ENCODE measurements at regions not wholly inside any gene's neighbourhood (a gene's known extent, or its start where the extent isn't known, plus 50 kb on each side); places are given as distances from the start of the nearest gene placed in this dataset.

DNA sequence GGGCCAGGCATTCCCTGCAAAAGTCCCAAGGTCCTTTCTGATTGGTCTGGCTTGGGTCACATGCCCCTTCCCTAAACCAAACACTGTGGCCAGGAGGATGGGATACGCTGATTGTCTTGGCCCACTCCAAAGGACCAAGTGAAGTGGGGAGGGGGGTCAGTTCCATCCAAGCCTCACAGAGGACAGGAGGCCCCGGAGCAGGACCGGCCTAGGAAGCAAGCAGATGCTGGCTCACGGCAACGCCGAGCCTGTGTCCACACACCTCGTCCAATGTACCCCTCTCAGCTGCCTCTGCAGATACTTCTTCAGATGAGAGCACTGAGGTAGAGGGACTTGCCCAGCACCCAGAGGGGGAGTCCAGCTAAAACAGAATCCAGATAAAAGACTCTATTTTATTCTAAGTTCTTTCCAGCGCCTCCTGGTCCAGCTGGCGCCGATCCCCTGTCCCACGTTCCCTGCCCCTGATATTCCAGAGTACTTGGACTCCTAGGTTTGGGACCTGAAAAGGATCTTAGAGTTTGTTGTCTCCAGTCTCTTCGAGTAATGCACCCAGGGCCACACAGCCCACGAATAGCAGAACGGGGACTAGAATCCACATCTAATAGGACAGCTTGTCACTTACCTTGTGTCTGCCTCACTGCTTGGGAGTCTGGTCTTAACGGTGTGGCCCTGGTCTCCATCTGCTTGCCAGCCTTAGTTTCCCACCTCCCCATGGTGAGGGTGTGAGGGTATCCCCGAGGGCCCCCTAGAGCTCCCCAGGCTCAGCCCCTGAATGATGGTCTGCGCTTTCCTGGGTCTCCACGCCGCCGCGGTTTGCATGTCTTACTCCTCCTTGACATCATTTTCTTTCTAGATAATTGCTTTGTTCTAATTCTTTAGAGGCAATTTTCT lies 72.4 kb upstream of the UNC5A start:
- peak overlapping the region; percentile 55 for H3K27ac ChIP-seq (ENCODE audit: low read length)
- TF ChIP-seq, protein P1, sequence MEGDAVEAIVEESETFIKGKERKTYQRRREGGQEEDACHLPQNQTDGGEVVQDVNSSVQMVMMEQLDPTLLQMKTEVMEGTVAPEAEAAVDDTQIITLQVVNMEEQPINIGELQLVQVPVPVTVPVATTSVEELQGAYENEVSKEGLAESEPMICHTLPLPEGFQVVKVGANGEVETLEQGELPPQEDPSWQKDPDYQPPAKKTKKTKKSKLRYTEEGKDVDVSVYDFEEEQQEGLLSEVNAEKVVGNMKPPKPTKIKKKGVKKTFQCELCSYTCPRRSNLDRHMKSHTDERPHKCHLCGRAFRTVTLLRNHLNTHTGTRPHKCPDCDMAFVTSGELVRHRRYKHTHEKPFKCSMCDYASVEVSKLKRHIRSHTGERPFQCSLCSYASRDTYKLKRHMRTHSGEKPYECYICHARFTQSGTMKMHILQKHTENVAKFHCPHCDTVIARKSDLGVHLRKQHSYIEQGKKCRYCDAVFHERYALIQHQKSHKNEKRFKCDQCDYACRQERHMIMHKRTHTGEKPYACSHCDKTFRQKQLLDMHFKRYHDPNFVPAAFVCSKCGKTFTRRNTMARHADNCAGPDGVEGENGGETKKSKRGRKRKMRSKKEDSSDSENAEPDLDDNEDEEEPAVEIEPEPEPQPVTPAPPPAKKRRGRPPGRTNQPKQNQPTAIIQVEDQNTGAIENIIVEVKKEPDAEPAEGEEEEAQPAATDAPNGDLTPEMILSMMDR (IDR thresholded peaks at IDR 0.05; ENCODE audit: poor library complexity, severe bottlenecking): no peak
- TF ChIP-seq SMC3 (conservative IDR thresholded peaks at IDR 0.05; ENCODE audit: poor library complexity) (no peak), POLR2AphosphoS5 (IDR thresholded peaks at IDR 0.05) (no peak), MXI1 (conservative IDR thresholded peaks at IDR 0.05; ENCODE audit: poor library complexity, severe bottlenecking) (no peak), EZH2 (IDR thresholded peaks at IDR 0.05; ENCODE audit: borderline replicate concordance, insufficient read depth, low read length, poor library complexity, severe bottlenecking) (no peak), TAF1 (IDR thresholded peaks at IDR 0.05; ENCODE audit: low read depth) (no peak)
- TF ChIP-seq, protein P2, sequence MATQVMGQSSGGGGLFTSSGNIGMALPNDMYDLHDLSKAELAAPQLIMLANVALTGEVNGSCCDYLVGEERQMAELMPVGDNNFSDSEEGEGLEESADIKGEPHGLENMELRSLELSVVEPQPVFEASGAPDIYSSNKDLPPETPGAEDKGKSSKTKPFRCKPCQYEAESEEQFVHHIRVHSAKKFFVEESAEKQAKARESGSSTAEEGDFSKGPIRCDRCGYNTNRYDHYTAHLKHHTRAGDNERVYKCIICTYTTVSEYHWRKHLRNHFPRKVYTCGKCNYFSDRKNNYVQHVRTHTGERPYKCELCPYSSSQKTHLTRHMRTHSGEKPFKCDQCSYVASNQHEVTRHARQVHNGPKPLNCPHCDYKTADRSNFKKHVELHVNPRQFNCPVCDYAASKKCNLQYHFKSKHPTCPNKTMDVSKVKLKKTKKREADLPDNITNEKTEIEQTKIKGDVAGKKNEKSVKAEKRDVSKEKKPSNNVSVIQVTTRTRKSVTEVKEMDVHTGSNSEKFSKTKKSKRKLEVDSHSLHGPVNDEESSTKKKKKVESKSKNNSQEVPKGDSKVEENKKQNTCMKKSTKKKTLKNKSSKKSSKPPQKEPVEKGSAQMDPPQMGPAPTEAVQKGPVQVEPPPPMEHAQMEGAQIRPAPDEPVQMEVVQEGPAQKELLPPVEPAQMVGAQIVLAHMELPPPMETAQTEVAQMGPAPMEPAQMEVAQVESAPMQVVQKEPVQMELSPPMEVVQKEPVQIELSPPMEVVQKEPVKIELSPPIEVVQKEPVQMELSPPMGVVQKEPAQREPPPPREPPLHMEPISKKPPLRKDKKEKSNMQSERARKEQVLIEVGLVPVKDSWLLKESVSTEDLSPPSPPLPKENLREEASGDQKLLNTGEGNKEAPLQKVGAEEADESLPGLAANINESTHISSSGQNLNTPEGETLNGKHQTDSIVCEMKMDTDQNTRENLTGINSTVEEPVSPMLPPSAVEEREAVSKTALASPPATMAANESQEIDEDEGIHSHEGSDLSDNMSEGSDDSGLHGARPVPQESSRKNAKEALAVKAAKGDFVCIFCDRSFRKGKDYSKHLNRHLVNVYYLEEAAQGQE (IDR thresholded peaks at IDR 0.05; ENCODE audit: borderline replicate concordance): no peak
- H3K79me2 ChIP-seq (replicated peaks; ENCODE audit: insufficient read depth, low read length): no peaks in the 10 kb centered on the region
- no peak overlapping the region for H2AFZ ChIP-seq (ENCODE audit: low read depth, low read length)
- H4K20me1 ChIP-seq (ENCODE audit: insufficient read depth): no peaks in the 10 kb centered on the region
- no peaks in the 10 kb centered on the region for H3K9me3 ChIP-seq (ENCODE audit: low read length)
- no peaks in the 10 kb centered on the region for H3K36me3 ChIP-seq (ENCODE audit: insufficient read depth, low read length)
- H3K9ac ChIP-seq (ENCODE audit: low read length): peak overlapping the region; percentile 22
- no peaks in the 10 kb centered on the region for H3F3A ChIP-seq (ENCODE audit: insufficient read depth, low read length, poor library complexity, severe bottlenecking)
- no peak overlapping the region for H3K4me3 ChIP-seq (ENCODE audit: low read length)
- H3K27me3 ChIP-seq (ENCODE audit: insufficient read depth, low read depth, low read length): no peaks in the 10 kb centered on the region
- H3K9me2 ChIP-seq (ENCODE audit: insufficient read depth, low read length): no peaks in the 10 kb centered on the region
- H3K4me2 ChIP-seq (ENCODE audit: low read length): no peak overlapping the region

DNA sequence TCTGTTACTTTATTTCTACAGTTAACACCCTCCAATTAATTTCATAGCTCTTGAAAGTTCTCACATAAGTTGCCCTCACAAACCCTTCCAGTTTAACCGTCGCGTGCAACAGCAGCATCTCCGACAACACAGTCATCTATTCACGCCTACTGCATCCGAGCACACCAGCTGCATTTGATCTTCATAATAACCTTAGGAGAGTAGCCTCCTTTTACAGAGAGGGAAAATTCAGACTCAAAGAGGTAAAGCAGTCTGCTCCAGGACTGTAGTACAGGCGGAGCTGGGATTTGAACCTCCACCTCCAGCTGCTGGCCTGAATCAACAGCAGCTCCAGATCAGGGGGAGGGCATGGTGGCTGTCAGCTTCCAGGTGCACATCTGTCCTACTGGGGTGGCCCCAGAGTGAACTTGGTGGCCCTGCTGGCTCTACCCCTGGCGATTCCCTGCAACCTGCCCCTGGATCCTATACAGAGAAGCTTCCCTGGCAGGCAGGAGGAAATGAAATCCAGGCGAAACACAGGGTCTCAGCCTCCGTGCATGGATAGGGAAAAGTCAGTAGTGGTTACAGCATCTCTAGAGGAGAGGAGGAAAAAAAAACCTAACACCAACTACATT lies 71.6 kb upstream of the UNC5A start:
- Histone ChIP-seq H3K27ac (ENCODE audit: low read length) (peak overlapping the region; percentile 55), H3K4me2 (ENCODE audit: low read length) (no peak overlapping the region)

More for the DNA sequence above, 71.6 kb upstream of the UNC5A start:
- peak overlapping the region; percentile 22 for H3K9ac ChIP-seq (ENCODE audit: low read length)
- no peaks in the 10 kb centered on the region for H4K20me1 ChIP-seq (ENCODE audit: insufficient read depth)
- H3K79me2 ChIP-seq (replicated peaks; ENCODE audit: insufficient read depth, low read length): no peaks in the 10 kb centered on the region
- H2AFZ ChIP-seq (ENCODE audit: low read depth, low read length): no peak overlapping the region
- no peaks in the 10 kb centered on the region for H3K27me3 ChIP-seq (ENCODE audit: insufficient read depth, low read depth, low read length)
- no peaks in the 10 kb centered on the region for H3K9me2 ChIP-seq (ENCODE audit: insufficient read depth, low read length)
- H3F3A ChIP-seq (ENCODE audit: insufficient read depth, low read length, poor library complexity, severe bottlenecking): peaks cover 1% of the 10 kb centered on the region
- no peaks in the 10 kb centered on the region for H3K9me3 ChIP-seq (ENCODE audit: low read length)
- peak overlapping the region; percentile 14 for H3K4me3 ChIP-seq (ENCODE audit: low read length)
- H3K36me3 ChIP-seq (ENCODE audit: insufficient read depth, low read length): no peaks in the 10 kb centered on the region
- TF ChIP-seq RAD21 (conservative IDR thresholded peaks at IDR 0.05) (no peak), SMC3 (conservative IDR thresholded peaks at IDR 0.05; ENCODE audit: poor library complexity) (no peak), EP300 (conservative IDR thresholded peaks at IDR 0.05; ENCODE audit: poor library complexity, severe bottlenecking) (no peak), MXI1 (conservative IDR thresholded peaks at IDR 0.05; ENCODE audit: poor library complexity, severe bottlenecking) (no peak), POLR2AphosphoS5 (IDR thresholded peaks at IDR 0.05) (no peak), TAF1 (IDR thresholded peaks at IDR 0.05; ENCODE audit: low read depth) (no peak)
- TF ChIP-seq, protein P1 (IDR thresholded peaks at IDR 0.05; ENCODE audit: poor library complexity, severe bottlenecking): no peak

Data from neural cell (in vitro differentiated cells).